ENCODE measurements at regions not wholly inside any gene's neighbourhood (a gene's known extent, or its start where the extent isn't known, plus 50 kb on each side); places are given as distances from the start of the nearest gene placed in this dataset.
"Not testable (repeated sequence)": the region's sequence is repeated elsewhere in the genome, so short reads cannot be mapped to it uniquely, and the experiment has no call there.

GRCh38 chr2:138090330-138090729, 126.1 kb downstream of the HNMT start:
- ATAC-seq (peak; percentile 89), DNase-seq (no peak)
- no peaks in the 10 kb centered on the region for H3K4me1 ChIP-seq
- no peak overlapping the region for H3K27ac ChIP-seq
- peak; percentile 66 for TF ChIP-seq CTCF (IDR thresholded peaks at IDR 0.05)
- H3K4me3 ChIP-seq: no peak overlapping the region
- intact Hi-C loops (cut with DNase I): no loop called here
- H3K27me3 ChIP-seq: no peaks in the 10 kb centered on the region
- no peaks in the 10 kb centered on the region for H3K9me3 ChIP-seq
- no peaks in the 10 kb centered on the region for H3K36me3 ChIP-seq

- H3K36me3 ChIP-seq: no peaks in the 10 kb centered on the region
- H3K27ac ChIP-seq: no peak overlapping the region
- no peaks in the 10 kb centered on the region for H3K27me3 ChIP-seq
- H3K4me1 ChIP-seq: no peaks in the 10 kb centered on the region
- no peak for TF ChIP-seq CTCF (IDR thresholded peaks at IDR 0.05)
- H3K4me3 ChIP-seq: no peak overlapping the region
- DNase-seq: no peak
- no peak for ATAC-seq
- intact Hi-C loops (cut with DNase I): no loop called here
- no peaks in the 10 kb centered on the region for H3K9me3 ChIP-seq
Observed at GRCh38 chr2:138093455-138093854, 129.2 kb downstream of the HNMT start.

GRCh38 chr2:138094031-138094430, 129.8 kb downstream of the HNMT start:
- DNase-seq: no peak
- intact Hi-C loops (cut with DNase I): no loop called here
- Histone ChIP-seq H3K27ac (no peak overlapping the region), H3K36me3 (no peaks in the 10 kb centered on the region), H3K4me1 (no peaks in the 10 kb centered on the region), H3K4me3 (no peak overlapping the region), H3K9me3 (no peaks in the 10 kb centered on the region), H3K27me3 (no peaks in the 10 kb centered on the region)
- TF ChIP-seq CTCF (IDR thresholded peaks at IDR 0.05): no peak
- ATAC-seq: no peak

- H3K27me3 ChIP-seq: no peaks in the 10 kb centered on the region
- intact Hi-C loops (cut with DNase I): no loop called here
- no peak overlapping the region for H3K27ac ChIP-seq
- no peaks in the 10 kb centered on the region for H3K36me3 ChIP-seq
- no peaks in the 10 kb centered on the region for H3K9me3 ChIP-seq
- ATAC-seq (no peak), DNase-seq (no peak)
- TF ChIP-seq CTCF (IDR thresholded peaks at IDR 0.05): no peak
- H3K4me3 ChIP-seq: no peak overlapping the region
- no peaks in the 10 kb centered on the region for H3K4me1 ChIP-seq
Observed at GRCh38 chr2:138095336-138095735, 131.1 kb downstream of the HNMT start.

- H3K27me3 ChIP-seq; H3K4me1 ChIP-seq; ATAC-seq; H3K27ac ChIP-seq; H3K36me3 ChIP-seq; H3K9me3 ChIP-seq; intact Hi-C loops (cut with DNase I); DNase-seq; H3K4me3 ChIP-seq: not testable (repeated sequence)
Observed at GRCh38 chr2:138099288-138099687, 135.0 kb downstream of the HNMT start.

- Histone ChIP-seq H3K4me1 (no peaks in the 10 kb centered on the region), H3K36me3 (no peaks in the 10 kb centered on the region), H3K27me3 (no peaks in the 10 kb centered on the region), H3K4me3 (no peak overlapping the region), H3K9me3 (no peaks in the 10 kb centered on the region), H3K27ac (no peak overlapping the region)
- DNase-seq (no peak), ATAC-seq (no peak)
- intact Hi-C loops (cut with DNase I): no loop called here
- TF ChIP-seq CTCF (IDR thresholded peaks at IDR 0.05): no peak
Observed at GRCh38 chr2:138101718-138102117, 137.4 kb downstream of the HNMT start.
